ENCODE measurements at regions not wholly inside any gene's neighbourhood (a gene's known extent, or its start where the extent isn't known, plus 50 kb on each side); places are given as distances from the start of the nearest gene placed in this dataset.

DNA sequence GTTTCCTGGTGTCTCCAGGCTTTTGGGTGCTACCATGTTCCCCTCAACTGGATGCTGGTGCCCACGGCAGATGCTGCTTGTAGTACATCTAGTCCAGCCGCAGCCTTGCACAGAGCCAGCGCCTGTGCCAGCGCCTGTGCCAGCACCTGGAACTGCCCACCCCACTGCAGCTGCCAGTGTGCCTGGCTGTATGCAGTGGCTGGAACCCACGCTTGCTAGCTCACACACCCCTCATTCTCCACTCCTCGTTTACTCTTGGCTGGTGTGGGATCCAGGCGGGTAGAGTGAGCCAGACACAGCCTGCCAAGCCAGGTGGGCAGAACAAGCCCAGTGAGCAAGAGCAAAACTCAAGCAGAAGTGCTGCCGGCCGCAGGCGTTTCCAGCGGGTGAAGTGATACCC is 428.6 kb downstream of the SLITRK1 start:
- Histone ChIP-seq H3K36me3 (ENCODE audit: control insufficient read depth in 2 of 3, insufficient read depth in 3 of 3, low read length in 3 of 3) (no peaks in the 10 kb centered on the region), H3K4me3 (ENCODE audit: low read length in 3 of 3) (no peak overlapping the region), H3K27me3 (ENCODE audit: control insufficient read depth, insufficient read depth, low read length) (no peaks in the 10 kb centered on the region), H3K4me1 (ENCODE audit: control insufficient read depth in 2 of 3, insufficient read depth in 2 of 3, low read depth in 1 of 3, low read length in 3 of 3) (no peaks in the 10 kb centered on the region), H3K9ac (ENCODE audit: low read length in 3 of 3) (no peak overlapping the region), H3K27ac (ENCODE audit: low read depth in 2 of 2, low read length in 2 of 2) (no peak overlapping the region), H3K9me3 (ENCODE audit: control insufficient read depth in 2 of 3, insufficient read depth in 1 of 3, low read length in 3 of 3) (no peaks in the 10 kb centered on the region)
- intact Hi-C loops (cut with DNase I): no loop called here
- TF ChIP-seq, protein P1, sequence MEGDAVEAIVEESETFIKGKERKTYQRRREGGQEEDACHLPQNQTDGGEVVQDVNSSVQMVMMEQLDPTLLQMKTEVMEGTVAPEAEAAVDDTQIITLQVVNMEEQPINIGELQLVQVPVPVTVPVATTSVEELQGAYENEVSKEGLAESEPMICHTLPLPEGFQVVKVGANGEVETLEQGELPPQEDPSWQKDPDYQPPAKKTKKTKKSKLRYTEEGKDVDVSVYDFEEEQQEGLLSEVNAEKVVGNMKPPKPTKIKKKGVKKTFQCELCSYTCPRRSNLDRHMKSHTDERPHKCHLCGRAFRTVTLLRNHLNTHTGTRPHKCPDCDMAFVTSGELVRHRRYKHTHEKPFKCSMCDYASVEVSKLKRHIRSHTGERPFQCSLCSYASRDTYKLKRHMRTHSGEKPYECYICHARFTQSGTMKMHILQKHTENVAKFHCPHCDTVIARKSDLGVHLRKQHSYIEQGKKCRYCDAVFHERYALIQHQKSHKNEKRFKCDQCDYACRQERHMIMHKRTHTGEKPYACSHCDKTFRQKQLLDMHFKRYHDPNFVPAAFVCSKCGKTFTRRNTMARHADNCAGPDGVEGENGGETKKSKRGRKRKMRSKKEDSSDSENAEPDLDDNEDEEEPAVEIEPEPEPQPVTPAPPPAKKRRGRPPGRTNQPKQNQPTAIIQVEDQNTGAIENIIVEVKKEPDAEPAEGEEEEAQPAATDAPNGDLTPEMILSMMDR (IDR thresholded peaks at IDR 0.05; ENCODE audit: borderline replicate concordance, extremely low read depth, insufficient read depth): no peak
- FAIRE-seq (no peak), DNase-seq (no peak)

DNA sequence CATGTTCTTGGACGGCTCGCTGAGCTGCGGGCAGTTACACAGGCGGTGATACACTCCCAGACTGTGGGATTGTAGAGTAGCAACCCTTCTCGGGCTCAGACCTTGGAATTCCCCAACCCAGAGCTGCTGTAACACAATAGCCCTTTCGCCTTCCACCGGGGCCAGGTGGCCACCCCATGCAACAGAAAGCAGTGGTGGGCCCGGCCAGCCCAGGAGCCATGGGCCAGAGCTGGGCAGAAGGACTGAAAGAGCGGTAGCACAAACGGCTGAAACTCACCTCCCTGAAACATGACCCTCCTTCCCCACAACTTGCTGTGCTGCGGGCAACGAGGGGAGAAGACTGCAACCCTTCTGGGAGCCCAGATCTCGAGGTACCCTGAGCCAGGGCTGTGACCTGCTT is 429.0 kb downstream of the SLITRK1 start:
- no peaks in the 10 kb centered on the region for H3K36me3 ChIP-seq (ENCODE audit: control insufficient read depth in 2 of 3, insufficient read depth in 3 of 3, low read length in 3 of 3)
- no peak overlapping the region for H3K4me3 ChIP-seq (ENCODE audit: low read length in 3 of 3)
- H3K27me3 ChIP-seq (ENCODE audit: control insufficient read depth, insufficient read depth, low read length): no peaks in the 10 kb centered on the region
- TF ChIP-seq, protein P1 (IDR thresholded peaks at IDR 0.05; ENCODE audit: borderline replicate concordance, extremely low read depth, insufficient read depth): no peak
- H3K4me1 ChIP-seq (ENCODE audit: control insufficient read depth in 2 of 3, insufficient read depth in 2 of 3, low read depth in 1 of 3, low read length in 3 of 3): no peaks in the 10 kb centered on the region
- H3K27ac ChIP-seq (ENCODE audit: low read depth in 2 of 2, low read length in 2 of 2): no peak overlapping the region
- FAIRE-seq: no peak
- H3K9ac ChIP-seq (ENCODE audit: low read length in 3 of 3): no peak overlapping the region
- H3K9me3 ChIP-seq (ENCODE audit: control insufficient read depth in 2 of 3, insufficient read depth in 1 of 3, low read length in 3 of 3): no peaks in the 10 kb centered on the region
- intact Hi-C loops (cut with DNase I): no loop called here
- no peak for DNase-seq

DNA sequence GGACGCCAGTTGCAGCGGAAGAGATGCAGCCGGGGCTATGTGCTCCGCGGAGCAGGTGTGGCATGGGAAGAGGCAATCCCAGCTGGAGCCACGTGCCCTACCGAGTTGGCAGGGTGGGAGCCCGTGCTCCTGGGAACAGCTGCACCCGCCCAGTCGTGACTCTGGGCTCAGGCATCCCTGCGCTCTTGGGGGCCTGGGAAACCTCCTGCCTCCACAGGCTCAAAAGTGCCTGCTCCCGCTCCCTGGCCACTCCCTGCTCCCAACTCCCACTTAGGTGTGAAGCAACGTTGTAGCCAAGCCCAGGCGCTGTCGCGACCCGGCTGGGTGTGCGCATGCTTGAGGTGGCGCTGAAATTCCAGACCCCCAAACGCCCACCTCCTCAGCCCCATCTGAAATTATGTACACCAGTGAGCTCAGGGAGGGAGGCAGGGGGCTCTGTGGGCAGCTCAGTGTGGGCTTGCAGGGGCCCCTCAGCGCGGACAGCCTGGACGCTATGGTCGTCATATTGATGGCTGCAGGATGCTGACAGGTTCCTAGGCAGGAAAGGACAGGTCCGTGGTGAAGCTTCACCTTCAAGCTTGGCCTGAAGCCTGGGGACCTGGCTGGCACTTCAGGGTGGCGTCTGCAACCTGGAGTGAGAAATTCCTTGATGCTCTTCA is 429.9 kb downstream of the SLITRK1 start:
- H3K27me3 ChIP-seq (ENCODE audit: control insufficient read depth, insufficient read depth, low read length): no peaks in the 10 kb centered on the region
- no peak overlapping the region for H3K27ac ChIP-seq (ENCODE audit: low read depth in 2 of 2, low read length in 2 of 2)
- no peaks in the 10 kb centered on the region for H3K4me1 ChIP-seq (ENCODE audit: control insufficient read depth in 2 of 3, insufficient read depth in 2 of 3, low read depth in 1 of 3, low read length in 3 of 3)
- FAIRE-seq (no peak), DNase-seq (no peak)
- H3K36me3 ChIP-seq (ENCODE audit: control insufficient read depth in 2 of 3, insufficient read depth in 3 of 3, low read length in 3 of 3): no peaks in the 10 kb centered on the region
- H3K4me3 ChIP-seq (ENCODE audit: low read length in 3 of 3): no peak overlapping the region
- TF ChIP-seq, protein P1 (IDR thresholded peaks at IDR 0.05; ENCODE audit: borderline replicate concordance, extremely low read depth, insufficient read depth): no peak
- intact Hi-C loops (cut with DNase I): no loop called here
- no peaks in the 10 kb centered on the region for H3K9me3 ChIP-seq (ENCODE audit: control insufficient read depth in 2 of 3, insufficient read depth in 1 of 3, low read length in 3 of 3)
- no peak overlapping the region for H3K9ac ChIP-seq (ENCODE audit: low read length in 3 of 3)

DNA sequence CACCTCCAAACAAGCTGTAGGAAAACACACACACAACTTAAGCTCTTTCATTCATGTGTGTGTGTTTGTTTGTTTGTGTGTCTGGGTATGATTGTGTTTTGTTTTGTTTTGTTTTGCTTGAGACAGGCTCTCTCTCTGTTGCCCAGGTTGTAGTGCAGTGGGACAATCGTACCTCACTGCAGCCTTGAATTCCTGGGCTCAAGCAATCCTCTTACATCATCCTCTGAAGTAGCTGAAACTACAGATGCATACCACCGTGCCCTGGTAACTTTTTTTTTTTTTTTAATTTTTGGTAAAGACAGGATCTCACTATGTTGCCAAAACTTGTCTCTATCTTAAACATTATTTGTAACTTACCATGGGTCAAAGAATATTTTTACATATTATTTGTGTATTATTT is 431.7 kb downstream of the SLITRK1 start:
- intact Hi-C loops (cut with DNase I): no loop called here
- TF ChIP-seq, protein P1 (IDR thresholded peaks at IDR 0.05; ENCODE audit: borderline replicate concordance, extremely low read depth, insufficient read depth): no peak
- DNase-seq (no peak), FAIRE-seq (no peak)
- no peak overlapping the region for H3K27ac ChIP-seq (ENCODE audit: low read depth in 2 of 2, low read length in 2 of 2)
- no peak overlapping the region for H3K9ac ChIP-seq (ENCODE audit: low read length in 3 of 3)
- no peaks in the 10 kb centered on the region for H3K36me3 ChIP-seq (ENCODE audit: control insufficient read depth in 2 of 3, insufficient read depth in 3 of 3, low read length in 3 of 3)
- no peaks in the 10 kb centered on the region for H3K27me3 ChIP-seq (ENCODE audit: control insufficient read depth, insufficient read depth, low read length)
- no peaks in the 10 kb centered on the region for H3K4me1 ChIP-seq (ENCODE audit: control insufficient read depth in 2 of 3, insufficient read depth in 2 of 3, low read depth in 1 of 3, low read length in 3 of 3)
- H3K4me3 ChIP-seq (ENCODE audit: low read length in 3 of 3): no peak overlapping the region
- no peaks in the 10 kb centered on the region for H3K9me3 ChIP-seq (ENCODE audit: control insufficient read depth in 2 of 3, insufficient read depth in 1 of 3, low read length in 3 of 3)
